SK-N-SH treated with all-trans-retinoic acid at 6 μM for 48 hours (cell line): ENCODE measurements at regions not wholly inside any gene's neighbourhood (a gene's known extent, or its start where the extent isn't known, plus 50 kb on each side); places are given as distances from the start of the nearest gene placed in this dataset.

Source experiments
- ATAC-seq: fragments of 200-7000 bp; cut with Tn5 transposase; 3 replicates; pipeline ENCODE4 v1.9.1; 2020; ENCODE audit warnings: mild to moderate bottlenecking, moderate library complexity
- ARNTL ChIP-seq: fragments of 450-650 bp; formaldehyde crosslinking; IDR thresholded peaks from 2 replicates; pipeline ENCODE4 v1.5.0; 2020; ENCODE audit warnings: low read depth, mild to moderate bottlenecking, moderate library complexity, borderline replicate concordance
- BACH2 ChIP-seq: fragments of 250-450 bp; sonication (Bioruptor Pico); IDR thresholded peaks from 2 replicates; pipeline ENCODE4 v1.9.0; 2021; ENCODE audit warnings: mild to moderate bottlenecking, borderline replicate concordance
- CREB5 ChIP-seq: fragments of 250-450 bp; sonication (Bioruptor Pico); IDR thresholded peaks from 2 replicates; pipeline ENCODE4 v1.5.1; 2020; ENCODE audit warnings: low read depth, mild to moderate bottlenecking, moderate library complexity
- CSDC2 ChIP-seq: fragments of 250-450 bp; sonication (Bioruptor Pico); IDR thresholded peaks from 2 replicates; pipeline ENCODE4 v1.5.0; 2020; ENCODE audit warnings: mild to moderate bottlenecking, moderate library complexity
- CSRNP3 ChIP-seq: fragments of 250-450 bp; sonication (Bioruptor Pico); IDR thresholded peaks from 2 replicates; pipeline ENCODE4 v1.5.1; 2021; ENCODE audit warnings: mild to moderate bottlenecking, moderate library complexity
- ESRRG ChIP-seq: fragments of 250-450 bp; sonication (Bioruptor Pico); IDR thresholded peaks from 2 replicates; pipeline ENCODE4 v1.6.1; 2021; ENCODE audit warnings: mild to moderate bottlenecking
- GLIS3 ChIP-seq: fragments of 250-450 bp; sonication (Bioruptor Pico); IDR thresholded peaks from 2 replicates; pipeline ENCODE4 v1.5.0; 2020; ENCODE audit warnings: mild to moderate bottlenecking, moderate library complexity
- ISL1 ChIP-seq: fragments of 250-450 bp; sonication (Bioruptor Pico); IDR thresholded peaks from 2 replicates; pipeline ENCODE4 v2.1.2; 2022; ENCODE audit warnings: mild to moderate bottlenecking, moderate library complexity
- OSR1 ChIP-seq: fragments of 250-450 bp; sonication (Bioruptor Pico); IDR thresholded peaks from 2 replicates; pipeline ENCODE4 v1.8.0; 2022; ENCODE audit warnings: moderate library complexity, mild to moderate bottlenecking, inconsistent platforms
- PATZ1 ChIP-seq: fragments of 250-450 bp; sonication (Bioruptor Pico); IDR thresholded peaks from 2 replicates; pipeline ENCODE4 v1.8.0; 2020; ENCODE audit warnings: mild to moderate bottlenecking, moderate library complexity, borderline replicate concordance
- POU6F1 ChIP-seq: fragments of 250-450 bp; sonication (Bioruptor Pico); IDR thresholded peaks from 2 replicates; pipeline ENCODE4 v1.8.0; 2021; ENCODE audit warnings: low read depth, mild to moderate bottlenecking, moderate library complexity, borderline replicate concordance
- PPARA ChIP-seq: fragments of 250-450 bp; sonication (Bioruptor Pico); IDR thresholded peaks from 2 replicates; pipeline ENCODE4 v1.5.0; 2020; ENCODE audit warnings: mild to moderate bottlenecking, borderline replicate concordance
- RARB ChIP-seq: fragments of 250-450 bp; sonication (Bioruptor Pico); IDR thresholded peaks from 2 replicates; pipeline ENCODE4 v1.8.0; 2021; ENCODE audit warnings: mild to moderate bottlenecking, moderate library complexity
- SNAI2 ChIP-seq: fragments of 250-450 bp; sonication (Bioruptor Pico); IDR thresholded peaks from 2 replicates; pipeline ENCODE4 v1.5.0; 2020; ENCODE audit warnings: mild to moderate bottlenecking, moderate library complexity
- TCF4 ChIP-seq: fragments of 250-450 bp; sonication (Bioruptor Pico); IDR thresholded peaks from 2 replicates; pipeline ENCODE4 v1.8.0; 2021; ENCODE audit warnings: mild to moderate bottlenecking, moderate library complexity, borderline replicate concordance
- TSHZ2 ChIP-seq: fragments of 250-450 bp; sonication (Bioruptor Pico); IDR thresholded peaks from 2 replicates; pipeline ENCODE4 v1.5.0; 2020; ENCODE audit warnings: mild to moderate bottlenecking, moderate library complexity
- ZC3H10 ChIP-seq: fragments of 250-450 bp; sonication (Bioruptor Pico); IDR thresholded peaks from 2 replicates; pipeline ENCODE4 v1.5.1; 2021; ENCODE audit warnings: mild to moderate bottlenecking, moderate library complexity
- ZFP30 ChIP-seq: fragments of 450-650 bp; formaldehyde crosslinking; IDR thresholded peaks from 2 replicates; pipeline ENCODE4 v1.5.0; 2022; ENCODE audit warnings: mild to moderate bottlenecking, moderate library complexity
- ZNF565 ChIP-seq: fragments of 450-650 bp; formaldehyde crosslinking; conservative IDR thresholded peaks from 2 replicates; pipeline ENCODE4 v1.5.0; 2020; ENCODE audit warnings: low read depth, mild to moderate bottlenecking, moderate library complexity
- ZNF70 ChIP-seq: fragments of 450-650 bp; formaldehyde crosslinking; IDR thresholded peaks from 2 replicates; pipeline ENCODE4 v1.5.0; 2020; ENCODE audit warnings: mild to moderate bottlenecking, moderate library complexity
- ZNF8 ChIP-seq: fragments of 450-650 bp; formaldehyde crosslinking; IDR thresholded peaks from 2 replicates; pipeline ENCODE4 v1.5.0; 2020; ENCODE audit warnings: mild to moderate bottlenecking, moderate library complexity

- no peak for ATAC-seq
- TF ChIP-seq OSR1 (CRISPR knock-in tag) = no peak
- TF ChIP-seq ESRRG (CRISPR knock-in tag) = no peak
- no peak for TF ChIP-seq CSDC2 (CRISPR knock-in tag)
- no peak for TF ChIP-seq CSRNP3 (CRISPR knock-in tag)
- no peak for TF ChIP-seq ZNF565 (CRISPR knock-in tag)
- no peak for TF ChIP-seq ARNTL (CRISPR knock-in tag)
- TF ChIP-seq PPARA (CRISPR knock-in tag) = no peak
- TF ChIP-seq ISL1 (CRISPR knock-in tag) = no peak
- TF ChIP-seq ZC3H10 (CRISPR knock-in tag) = no peak
- no peak for TF ChIP-seq GLIS3 (CRISPR knock-in tag)
- no peak for TF ChIP-seq TCF4 (CRISPR knock-in tag)
- TF ChIP-seq SNAI2 = no peak
- TF ChIP-seq ZFP30 = no peak
- TF ChIP-seq POU6F1 (CRISPR knock-in tag) = no peak
- TF ChIP-seq CREB5 (CRISPR knock-in tag) = no peak
- no peak for TF ChIP-seq ZNF70 (CRISPR knock-in tag)
These were observed 143.3 kb downstream of the FTCDNL1 start for GRCh38 chr2:199707593-199708185.

- TF ChIP-seq OSR1 (CRISPR knock-in tag) (no peak), CSDC2 (CRISPR knock-in tag) (no peak), GLIS3 (CRISPR knock-in tag) (no peak), ZNF8 (CRISPR knock-in tag) (no peak), BACH2 (no peak), ARNTL (CRISPR knock-in tag) (no peak), RARB (no peak), ESRRG (CRISPR knock-in tag) (no peak), TSHZ2 (no peak), ISL1 (CRISPR knock-in tag) (no peak), CREB5 (CRISPR knock-in tag) (no peak), PATZ1 (CRISPR knock-in tag) (no peak)
- no peak for ATAC-seq
These were observed 145.5 kb downstream of the FTCDNL1 start for GRCh38 chr2:199705538-199705937.
